Effector memory CD4-positive, alpha-beta T cell (primary cell): ENCODE measurements at regions not wholly inside any gene's neighbourhood (a gene's known extent, or its start where the extent isn't known, plus 50 kb on each side); places are given as distances from the start of the nearest gene placed in this dataset.
"Not testable (repeated sequence)": the region's sequence is repeated elsewhere in the genome, so short reads cannot be mapped to it uniquely, and the experiment has no call there.

Experiments used
- DNase-seq, 3 donors: peaks; one replicate each; pipeline ENCODE4 v3.0.0-alpha.2; 2020
- H3K27ac ChIP-seq: 2 replicates; pipeline ENCODE4 v1.7.0; 2013; ENCODE audit warnings: mild to moderate bottlenecking, low read length, moderate library complexity; ENCODE audit not compliant: insufficient read depth, poor library complexity, severe bottlenecking
- H3K27me3 ChIP-seq: replicated peaks from 2 replicates; pipeline ENCODE4 v1.7.0; 2013; ENCODE audit warnings: mild to moderate bottlenecking, low read length; ENCODE audit not compliant: insufficient read depth, control insufficient read depth, poor library complexity, severe bottlenecking
- H3K36me3 ChIP-seq: 2 replicates; pipeline ENCODE4 v1.7.0; 2013; ENCODE audit warnings: mild to moderate bottlenecking, low read length, moderate library complexity; ENCODE audit not compliant: control insufficient read depth, insufficient read depth
- H3K4me1 ChIP-seq: 2 replicates; pipeline ENCODE4 v1.7.0; 2013; ENCODE audit warnings: low read length, mild to moderate bottlenecking; ENCODE audit not compliant: control insufficient read depth, insufficient read depth, poor library complexity, severe bottlenecking
- H3K4me3 ChIP-seq: 2 replicates; pipeline ENCODE4 v1.7.0; 2013; ENCODE audit warnings: low read length, low read depth, mild to moderate bottlenecking; ENCODE audit not compliant: insufficient read depth, poor library complexity, severe bottlenecking
- H3K9me3 ChIP-seq: 2 replicates; pipeline ENCODE4 v1.7.0; 2013; ENCODE audit warnings: mild to moderate bottlenecking, low read length, moderate library complexity; ENCODE audit not compliant: control insufficient read depth

GRCh38 chr4:181802207-181802606 is 441.0 kb upstream of the TENM3 start:
- H3K27ac ChIP-seq = no peak overlapping the region
- H3K36me3 ChIP-seq = no peaks in the 10 kb centered on the region
- H3K4me1 ChIP-seq = no peaks in the 10 kb centered on the region
- no peak for DNase-seq
- H3K9me3 ChIP-seq = no peaks in the 10 kb centered on the region
- H3K27me3 ChIP-seq = no peaks in the 10 kb centered on the region
- H3K4me3 ChIP-seq = no peak overlapping the region

GRCh38 chr4:181807771-181808170 is 435.4 kb upstream of the TENM3 start:
- Histone ChIP-seq H3K4me1 (no peaks in the 10 kb centered on the region), H3K27me3 (no peaks in the 10 kb centered on the region), H3K4me3 (no peak overlapping the region), H3K9me3 (no peaks in the 10 kb centered on the region), H3K27ac (no peak overlapping the region), H3K36me3 (no peaks in the 10 kb centered on the region)
- DNase-seq = no peak

- no peaks in the 10 kb centered on the region for H3K27me3 ChIP-seq
- no peaks in the 10 kb centered on the region for H3K36me3 ChIP-seq
- H3K27ac ChIP-seq = no peak overlapping the region
- no peaks in the 10 kb centered on the region for H3K4me1 ChIP-seq
- no peaks in the 10 kb centered on the region for H3K9me3 ChIP-seq
- no peak for DNase-seq
- no peak overlapping the region for H3K4me3 ChIP-seq
Measured at GRCh38 chr4:181810711-181811110, 432.5 kb upstream of the TENM3 start.

- not testable (repeated sequence) for H3K4me3 ChIP-seq, DNase-seq, H3K36me3 ChIP-seq, H3K27me3 ChIP-seq, H3K27ac ChIP-seq, H3K4me1 ChIP-seq, H3K9me3 ChIP-seq
Measured at GRCh38 chr4:181811550-181811949, 431.7 kb upstream of the TENM3 start.

DNA sequence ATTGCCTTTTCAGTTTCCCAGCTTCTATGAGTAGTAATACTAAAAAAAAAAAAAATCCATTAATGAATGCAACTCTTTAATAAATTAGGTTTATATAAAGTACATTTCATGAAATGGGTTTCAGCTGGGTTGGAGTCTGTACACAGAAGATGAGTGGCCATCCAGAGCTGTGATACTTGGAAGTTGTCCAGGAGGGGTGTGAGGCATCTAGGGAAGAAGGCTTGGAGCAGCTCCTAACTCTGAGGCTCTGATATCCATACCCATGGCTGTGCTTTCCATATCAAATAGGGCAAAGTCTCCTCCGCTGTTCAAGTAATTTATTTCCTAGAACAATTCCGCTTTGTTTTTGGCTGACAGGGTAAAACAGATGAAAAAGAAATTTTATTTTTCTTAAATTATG is 423.3 kb upstream of the TENM3 start:
- H3K4me1 ChIP-seq = no peaks in the 10 kb centered on the region
- DNase-seq = no peak
- H3K4me3 ChIP-seq = no peak overlapping the region
- H3K27ac ChIP-seq = no peak overlapping the region
- no peaks in the 10 kb centered on the region for H3K36me3 ChIP-seq
- H3K9me3 ChIP-seq = no peaks in the 10 kb centered on the region
- H3K27me3 ChIP-seq = no peaks in the 10 kb centered on the region

GRCh38 chr4:181820553-181820952 is 422.6 kb upstream of the TENM3 start:
- DNase-seq = no peak
- no peaks in the 10 kb centered on the region for H3K36me3 ChIP-seq
- no peak overlapping the region for H3K27ac ChIP-seq
- H3K27me3 ChIP-seq = no peaks in the 10 kb centered on the region
- no peak overlapping the region for H3K4me3 ChIP-seq
- no peaks in the 10 kb centered on the region for H3K9me3 ChIP-seq
- no peaks in the 10 kb centered on the region for H3K4me1 ChIP-seq

DNA sequence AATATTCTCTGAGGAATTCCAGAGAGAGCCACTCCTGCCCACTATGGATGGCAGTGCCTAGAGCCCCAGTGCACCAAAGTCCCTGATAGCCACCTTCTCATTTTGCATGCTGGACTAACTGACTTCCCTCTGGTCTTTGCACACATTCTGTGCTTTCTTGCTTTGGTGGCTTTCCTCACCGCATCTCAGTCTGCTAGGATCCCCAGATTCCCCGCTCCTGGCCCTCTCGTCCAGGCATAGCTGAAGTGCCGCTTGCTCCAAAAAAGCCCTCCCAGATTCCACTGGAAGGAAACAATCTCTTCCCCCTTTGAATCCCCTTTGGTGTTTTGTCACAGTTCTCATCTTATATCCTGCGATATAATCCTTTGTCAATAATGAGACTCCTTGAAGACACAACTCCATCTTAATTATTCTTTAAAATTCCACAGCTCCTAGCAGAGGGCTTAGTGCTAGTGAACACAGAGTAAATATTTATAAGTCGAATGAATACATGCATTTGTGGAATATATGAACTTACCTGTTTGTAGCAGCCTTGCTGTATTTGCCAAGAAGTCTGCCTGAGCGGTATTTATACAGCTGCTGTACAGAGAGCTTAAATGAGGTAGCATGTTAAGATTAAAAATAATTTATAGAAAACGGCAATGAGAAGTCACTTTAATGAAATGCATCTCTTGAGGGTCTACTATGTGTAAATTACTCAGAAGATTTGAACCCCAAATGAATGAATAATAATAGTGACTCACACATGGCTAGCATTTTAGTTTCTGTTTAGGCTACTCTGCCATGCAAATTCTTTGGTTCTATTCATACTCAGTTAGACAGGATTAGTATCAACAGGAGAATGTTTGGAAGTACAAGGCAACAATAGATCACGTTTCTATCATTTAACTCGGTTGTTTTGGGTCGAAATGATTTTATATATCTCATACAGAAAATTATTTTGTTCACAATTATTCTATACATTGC is 421.9 kb upstream of the TENM3 start:
- Histone ChIP-seq H3K27ac (no peak overlapping the region), H3K36me3 (no peaks in the 10 kb centered on the region), H3K4me3 (no peak overlapping the region), H3K27me3 (no peaks in the 10 kb centered on the region), H3K4me1 (no peaks in the 10 kb centered on the region), H3K9me3 (no peaks in the 10 kb centered on the region)
- no peak for DNase-seq

DNA sequence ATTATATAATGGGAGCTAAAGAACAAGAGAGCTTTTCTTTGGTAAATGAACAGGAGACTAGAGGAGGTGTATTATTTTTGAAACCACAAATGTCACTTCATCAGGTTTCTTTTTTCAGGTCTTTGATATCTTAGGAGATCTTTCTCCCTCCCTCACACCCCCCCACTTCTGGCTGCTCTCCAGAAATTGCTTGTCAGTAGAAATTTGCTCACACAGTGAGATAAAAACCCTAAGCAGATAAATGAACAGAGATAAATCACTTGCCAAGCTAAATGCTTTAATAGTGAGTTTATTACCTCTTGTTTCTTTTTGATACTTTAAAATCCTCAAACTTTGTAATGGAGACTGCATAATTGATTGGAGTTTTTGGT is 421.2 kb upstream of the TENM3 start:
- DNase-seq = no peak
- H3K36me3 ChIP-seq = no peaks in the 10 kb centered on the region
- no peak overlapping the region for H3K27ac ChIP-seq
- H3K4me3 ChIP-seq = no peak overlapping the region
- H3K4me1 ChIP-seq = no peaks in the 10 kb centered on the region
- no peaks in the 10 kb centered on the region for H3K27me3 ChIP-seq
- no peaks in the 10 kb centered on the region for H3K9me3 ChIP-seq

DNA sequence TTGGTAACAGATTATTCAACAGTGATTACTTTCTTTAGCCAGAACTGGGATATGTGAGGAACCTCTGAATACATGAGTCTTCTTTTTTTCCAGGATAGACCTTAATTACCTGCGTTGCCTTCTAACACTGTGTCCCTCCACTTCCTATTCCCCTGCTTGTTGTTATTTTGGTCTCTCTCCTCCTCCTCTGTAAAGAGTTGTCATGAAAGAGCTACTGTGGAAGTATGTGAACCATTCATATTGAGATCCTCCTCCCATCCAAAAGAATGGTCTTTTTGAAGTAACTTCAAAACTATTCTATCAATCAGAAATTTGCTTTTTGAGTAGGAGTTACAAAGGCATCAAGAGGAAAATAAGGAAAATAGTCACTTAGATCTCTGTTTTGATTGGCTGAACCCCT is 420.0 kb upstream of the TENM3 start:
- no peak for DNase-seq
- no peak overlapping the region for H3K4me3 ChIP-seq
- no peaks in the 10 kb centered on the region for H3K4me1 ChIP-seq
- no peaks in the 10 kb centered on the region for H3K9me3 ChIP-seq
- H3K27ac ChIP-seq = no peak overlapping the region
- H3K36me3 ChIP-seq = no peaks in the 10 kb centered on the region
- no peaks in the 10 kb centered on the region for H3K27me3 ChIP-seq

GRCh38 chr4:181823645-181824044 is 419.6 kb upstream of the TENM3 start:
- H3K27ac ChIP-seq = no peak overlapping the region
- H3K27me3 ChIP-seq = no peaks in the 10 kb centered on the region
- H3K4me1 ChIP-seq = no peaks in the 10 kb centered on the region
- no peak for DNase-seq
- H3K9me3 ChIP-seq = no peaks in the 10 kb centered on the region
- no peak overlapping the region for H3K4me3 ChIP-seq
- no peaks in the 10 kb centered on the region for H3K36me3 ChIP-seq
